Stimulated activated CD4-positive, alpha-beta T cell treated with anti-CD3 and anti-CD28 coated beads, Interleukin-12 subunit alpha, Interleukin-12 subunit beta, amount 100 ng/mL, for 4 hours (primary cell): ENCODE measurements at regions not wholly inside any gene's neighbourhood (a gene's known extent, or its start where the extent isn't known, plus 50 kb on each side); places are given as distances from the start of the nearest gene placed in this dataset.

Source experiments
- DNase-seq: peaks from one replicate; pipeline ENCODE4 v3.0.0-alpha.2; 2020

DNA sequence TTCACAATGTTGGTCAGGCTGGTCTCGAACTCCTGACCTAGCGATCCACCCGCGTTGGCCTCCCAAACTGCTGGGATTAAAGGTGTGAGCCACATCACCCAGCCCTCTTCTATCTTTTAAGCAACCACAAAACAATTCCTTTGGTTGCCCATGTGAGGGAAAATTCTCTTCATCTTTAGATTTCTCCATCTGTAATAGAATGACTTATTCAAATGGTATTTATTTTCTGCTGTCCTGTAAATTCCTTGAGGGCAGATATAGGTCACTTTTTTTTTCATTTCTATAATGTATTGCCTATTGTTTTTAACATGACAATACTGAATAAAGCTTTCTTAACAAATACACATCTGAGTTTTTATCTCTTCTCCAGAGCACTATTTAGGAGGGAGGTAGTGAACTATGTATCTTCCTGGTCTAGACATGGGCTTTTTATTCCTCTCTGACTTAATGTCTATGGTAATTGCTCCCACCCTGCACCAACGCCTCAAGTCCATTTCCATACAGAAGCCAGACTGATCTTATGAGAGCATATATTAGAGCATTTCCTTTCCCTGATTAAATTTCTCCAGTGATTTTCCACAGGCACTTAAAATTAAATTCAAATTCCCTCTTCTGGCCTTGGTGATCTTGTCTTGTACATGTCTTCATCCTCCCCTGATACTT is 595.6 kb downstream of the CAAP1 start:
- no peak for DNase-seq

DNA sequence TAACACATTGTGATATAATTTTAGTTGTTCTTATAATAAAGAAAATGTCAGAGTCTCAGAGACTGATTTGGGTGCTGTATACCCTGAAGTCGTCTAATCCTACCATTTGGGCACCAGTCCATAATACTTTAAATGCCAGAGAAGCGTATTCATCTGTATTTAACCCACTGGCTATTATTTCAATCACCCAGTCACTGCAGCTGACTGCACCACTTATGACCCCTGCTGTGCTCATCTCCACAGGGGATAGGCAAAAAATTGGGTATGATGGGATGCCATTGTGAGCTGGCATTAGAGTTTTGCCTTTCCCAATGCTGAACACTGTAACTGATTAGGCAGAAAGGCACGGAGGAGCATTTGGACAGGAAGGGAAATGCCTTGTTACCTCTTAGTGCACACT is 599.7 kb downstream of the CAAP1 start:
- DNase-seq = no peak

DNA sequence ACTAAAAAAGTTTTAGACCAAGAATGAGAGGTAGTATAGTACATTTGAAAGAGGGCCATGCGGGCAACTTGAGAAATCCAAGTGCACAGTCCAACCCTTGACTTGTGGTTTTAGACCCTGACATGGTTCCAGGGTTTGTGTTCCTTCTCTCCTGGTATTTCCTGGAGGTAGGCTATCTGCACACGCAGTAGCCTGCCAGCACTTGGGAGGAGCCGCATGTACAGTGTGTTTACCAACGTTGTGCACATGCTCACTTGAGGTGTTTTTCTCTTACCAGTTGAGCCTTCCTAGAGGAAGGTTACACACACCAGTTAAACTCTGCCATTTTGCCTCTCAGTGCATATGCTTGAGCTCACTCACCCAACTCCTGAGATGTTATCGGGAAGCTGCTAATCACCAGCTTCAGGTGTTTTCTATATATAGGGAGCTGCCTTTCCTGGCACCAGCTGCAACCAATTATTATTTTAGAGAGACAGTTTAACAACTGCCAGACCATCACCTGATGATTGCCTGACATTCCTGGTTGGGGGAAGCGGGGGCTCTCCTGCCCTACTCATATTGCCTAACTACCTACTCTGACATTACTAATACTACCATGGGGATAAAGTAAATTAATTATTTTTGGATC is 593.4 kb upstream of the TUSC1 start:
- DNase-seq = no peak

DNA sequence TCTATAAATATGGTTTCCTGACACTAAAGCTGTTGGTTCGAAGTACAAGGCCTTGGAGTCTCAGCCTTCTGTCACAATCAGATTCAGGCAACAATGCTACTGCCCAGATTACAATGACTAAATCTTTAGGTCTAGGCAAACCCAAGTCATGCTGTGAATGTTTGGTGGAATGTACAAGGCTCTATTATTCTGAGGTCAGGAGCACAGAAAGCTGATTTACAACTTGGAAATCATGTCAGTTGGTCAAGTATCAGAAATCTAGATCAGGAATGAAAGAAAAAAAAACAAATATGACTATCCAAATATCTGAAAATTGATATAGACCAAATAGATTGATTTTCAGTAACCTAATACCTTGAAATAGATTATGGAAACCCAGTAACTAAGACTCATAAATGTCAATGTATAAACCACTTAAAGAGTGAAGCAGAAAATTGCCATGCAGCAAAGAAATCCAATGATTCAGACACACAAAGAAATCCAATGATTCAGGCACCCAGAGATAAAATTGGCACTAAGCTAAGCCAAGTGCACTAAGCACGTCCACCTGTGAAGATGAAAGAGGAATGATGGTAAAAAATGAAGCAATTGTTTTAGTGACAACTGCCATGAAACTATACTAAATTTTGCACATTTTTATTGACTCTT is 588.0 kb upstream of the TUSC1 start:
- no peak for DNase-seq

DNA sequence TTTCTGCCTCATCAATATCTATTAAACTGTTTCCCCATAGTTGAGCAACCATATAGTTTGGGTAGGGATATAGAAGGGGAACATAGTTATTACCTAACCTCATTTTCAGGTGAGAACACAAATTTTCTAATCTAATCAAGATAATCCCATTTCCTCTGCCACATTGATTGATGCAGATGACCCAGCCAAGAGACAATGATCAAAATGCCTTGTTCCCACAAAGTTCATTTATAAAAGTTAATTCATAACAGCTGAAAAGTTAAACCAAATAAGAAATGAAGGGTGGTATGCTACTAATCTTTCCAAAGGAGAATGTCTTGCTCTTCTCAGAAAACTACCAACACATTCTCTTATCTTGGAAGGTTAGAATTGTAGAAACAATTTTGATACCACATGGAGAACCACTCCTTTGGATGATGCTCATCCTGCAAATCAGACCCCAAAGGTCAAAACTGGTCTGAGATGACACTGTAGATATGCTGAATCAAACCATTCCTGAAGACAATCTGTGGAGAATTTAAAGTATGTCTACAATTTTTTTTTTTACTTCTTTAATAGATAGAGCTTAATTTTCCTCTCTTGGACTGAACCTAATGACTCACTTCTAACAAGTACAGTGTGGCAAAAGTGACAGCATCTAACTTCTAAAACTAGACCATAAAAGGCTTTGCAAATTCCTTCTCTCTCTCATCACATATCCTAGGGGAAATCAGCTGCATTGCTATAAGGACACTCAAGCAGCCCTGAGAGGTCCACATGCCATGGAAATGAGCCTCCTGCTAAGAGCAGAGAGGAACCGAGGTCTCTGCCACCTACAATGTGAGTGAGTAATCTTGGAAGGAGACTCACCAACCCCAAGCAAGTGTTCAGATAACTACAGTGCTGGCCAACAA is 586.7 kb upstream of the TUSC1 start:
- no peak for DNase-seq

DNA sequence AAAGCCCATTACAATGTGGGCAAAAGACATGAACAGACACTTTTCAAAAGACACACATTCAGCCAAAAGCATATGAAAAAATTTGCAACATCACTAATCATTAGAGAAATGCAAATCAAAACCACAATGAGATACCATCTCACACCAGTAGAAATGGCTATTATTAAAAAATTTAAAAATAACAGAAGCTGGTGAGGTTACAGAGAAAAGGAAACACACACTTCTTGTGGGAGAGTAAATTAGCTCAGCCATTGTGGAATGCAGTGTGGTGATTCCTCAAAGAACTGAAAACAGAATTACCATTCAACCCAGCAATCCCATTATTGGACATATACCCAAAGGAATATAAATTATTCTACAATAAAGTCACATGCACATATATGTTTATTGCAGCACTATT is 585.2 kb upstream of the TUSC1 start:
- no peak for DNase-seq

DNA sequence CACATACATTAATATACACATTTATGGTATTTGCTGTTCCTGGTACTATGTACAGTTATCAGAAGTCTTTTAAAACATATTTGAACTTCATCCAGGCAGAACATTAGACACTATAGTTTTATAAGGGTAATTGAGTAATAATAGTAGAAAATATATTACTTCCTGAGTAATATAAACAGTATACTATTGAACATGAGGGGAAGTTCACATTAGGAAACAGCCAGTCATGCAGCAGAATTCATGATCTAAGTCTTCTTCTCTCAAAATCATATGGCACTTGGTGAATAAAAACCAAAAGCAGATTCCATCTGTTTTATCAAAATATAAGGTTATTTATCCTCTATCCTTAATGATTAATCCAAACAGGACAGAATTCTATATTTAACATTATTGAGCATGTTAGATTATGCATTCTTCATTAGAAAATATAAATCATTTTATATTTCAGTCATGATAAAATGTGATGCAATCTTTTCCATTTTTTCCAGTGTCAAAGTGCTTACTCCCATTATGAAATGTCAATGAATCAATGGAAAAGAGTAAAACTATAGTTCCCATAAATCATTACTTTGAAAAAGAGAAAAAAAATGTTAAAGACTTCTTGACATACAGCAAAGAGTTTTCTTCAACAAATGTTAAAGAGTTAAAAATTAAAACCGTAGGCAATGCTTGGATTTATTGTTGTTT is 584.3 kb upstream of the TUSC1 start:
- DNase-seq = no peak

DNA sequence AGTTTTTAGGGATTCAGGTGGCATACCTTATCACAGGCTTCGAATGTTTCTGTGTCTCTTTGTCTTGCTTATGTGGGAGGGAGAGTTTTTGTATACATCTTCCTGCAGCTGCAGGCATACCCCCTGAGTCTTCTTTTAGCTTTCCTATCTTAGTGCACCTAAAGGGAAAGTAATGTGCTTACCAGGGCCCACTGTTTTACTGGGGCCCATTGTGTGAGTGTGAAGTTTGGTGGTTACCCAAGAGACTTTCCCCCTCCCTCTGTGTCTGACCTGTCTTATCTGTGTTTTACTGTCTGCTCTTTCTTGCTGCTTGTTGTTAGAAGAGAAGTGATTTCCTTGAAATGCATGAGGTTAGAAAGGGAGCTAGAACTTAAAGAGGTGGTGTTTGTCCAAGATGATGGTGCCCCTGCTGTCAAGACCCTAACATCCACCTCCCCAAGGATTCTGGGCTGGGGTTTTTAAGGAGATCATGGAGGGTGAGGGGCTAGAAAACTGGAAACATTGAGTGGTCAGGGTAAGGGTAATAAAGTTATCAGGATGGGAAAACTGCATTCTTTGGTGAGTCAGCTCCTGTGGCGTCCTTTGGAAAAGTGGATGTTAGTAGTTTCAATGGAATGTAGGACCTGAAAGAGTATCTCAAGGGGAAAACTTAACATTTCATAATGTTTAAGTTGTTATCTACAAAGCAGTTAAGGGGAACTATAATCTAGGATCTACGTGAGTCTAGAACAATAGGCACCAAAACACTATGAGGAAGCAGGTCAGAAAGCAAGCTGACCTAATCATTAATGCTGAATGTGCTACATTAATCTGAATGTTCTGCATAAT is 583.5 kb upstream of the TUSC1 start:
- no peak for DNase-seq

DNA sequence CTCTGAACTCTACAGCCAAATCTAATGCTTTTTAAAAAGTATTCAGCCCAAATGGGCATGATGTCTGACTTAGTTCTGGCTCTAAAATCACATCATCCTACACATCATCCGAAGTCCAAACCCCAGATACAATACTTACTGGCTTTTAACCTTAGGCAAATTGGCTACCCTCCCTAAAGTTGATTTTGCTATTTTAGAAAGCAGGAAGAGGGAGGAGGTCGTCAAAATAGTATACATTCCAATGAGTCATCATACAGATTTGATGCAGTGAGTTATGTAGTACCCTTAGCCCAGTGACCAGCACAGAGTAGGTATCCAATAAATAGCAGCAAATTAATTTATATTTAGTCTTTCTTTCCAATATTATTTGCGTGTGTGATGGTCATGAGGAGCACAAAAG is 582.0 kb upstream of the TUSC1 start:
- no peak for DNase-seq

DNA sequence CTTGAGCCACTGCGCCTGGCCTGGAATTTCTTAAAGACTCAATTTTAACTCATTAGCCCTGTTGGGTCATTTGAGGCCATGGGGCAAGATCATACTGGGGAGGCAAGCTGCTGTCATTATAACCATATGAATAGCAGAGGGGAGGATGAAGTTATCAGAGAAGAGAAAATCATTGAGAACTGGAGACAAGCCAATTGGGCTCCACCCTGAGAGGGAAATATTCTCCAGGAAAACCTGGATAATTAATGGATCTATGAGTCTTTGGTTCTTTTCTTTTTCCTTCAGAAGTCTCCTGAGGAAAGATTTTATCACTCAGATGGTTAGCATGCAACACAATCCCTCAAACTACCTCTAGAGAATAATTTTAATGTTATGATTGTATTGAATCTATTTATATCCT is 569.6 kb upstream of the TUSC1 start:
- no peak for DNase-seq

DNA sequence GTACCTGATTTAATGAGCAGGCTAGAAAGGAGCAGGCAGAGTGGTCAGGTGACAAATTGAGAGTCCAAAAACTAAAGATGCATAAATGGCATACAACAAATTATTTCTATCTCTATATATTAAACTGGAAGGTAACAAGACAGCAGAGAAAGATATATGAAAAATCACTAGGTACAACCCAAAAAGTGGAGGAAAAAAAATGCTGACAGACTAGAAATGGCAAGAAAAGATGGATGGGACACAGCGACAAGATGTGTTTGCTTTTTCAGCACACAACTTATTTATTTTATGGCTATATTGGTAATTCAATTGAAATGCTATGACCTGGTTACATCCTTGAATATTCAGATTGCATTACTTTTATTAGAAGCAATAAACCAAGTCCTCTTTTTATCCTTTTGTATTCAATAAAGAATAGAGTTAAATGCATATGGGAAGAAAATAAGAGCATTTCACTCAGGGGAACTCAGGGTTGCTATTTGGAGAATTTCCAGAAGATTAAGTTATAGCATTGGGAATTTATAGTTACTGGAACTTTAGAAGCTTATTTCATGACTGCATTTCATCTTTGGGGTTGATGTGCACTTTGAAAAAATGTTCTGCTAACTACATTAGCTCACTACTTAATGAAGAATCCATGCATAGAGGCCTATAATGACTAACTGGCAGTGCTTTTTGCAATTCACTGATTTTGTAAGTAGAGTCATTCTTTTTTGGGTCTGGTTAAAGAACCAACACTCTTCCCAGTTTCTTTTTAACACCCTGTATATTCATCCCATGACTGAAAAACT is 566.6 kb upstream of the TUSC1 start:
- no peak for DNase-seq

DNA sequence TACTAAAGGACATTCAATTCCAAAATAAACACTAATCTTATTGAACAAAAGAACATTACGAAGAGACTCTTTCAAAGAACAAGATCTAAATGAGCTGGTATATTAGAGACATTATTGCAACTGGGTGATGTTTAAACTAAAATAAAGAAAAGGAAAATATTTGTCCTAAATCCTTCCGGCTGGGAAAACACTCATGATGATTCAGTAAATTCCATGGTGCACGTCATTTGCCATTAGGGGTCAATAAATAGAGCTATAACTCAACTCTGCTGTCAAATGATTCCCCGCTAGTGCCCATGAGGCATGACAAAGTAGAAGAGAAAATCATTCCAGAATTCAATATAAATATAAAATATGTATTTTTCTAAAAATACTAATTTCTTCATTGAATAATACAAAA is 565.5 kb upstream of the TUSC1 start:
- no peak for DNase-seq

DNA sequence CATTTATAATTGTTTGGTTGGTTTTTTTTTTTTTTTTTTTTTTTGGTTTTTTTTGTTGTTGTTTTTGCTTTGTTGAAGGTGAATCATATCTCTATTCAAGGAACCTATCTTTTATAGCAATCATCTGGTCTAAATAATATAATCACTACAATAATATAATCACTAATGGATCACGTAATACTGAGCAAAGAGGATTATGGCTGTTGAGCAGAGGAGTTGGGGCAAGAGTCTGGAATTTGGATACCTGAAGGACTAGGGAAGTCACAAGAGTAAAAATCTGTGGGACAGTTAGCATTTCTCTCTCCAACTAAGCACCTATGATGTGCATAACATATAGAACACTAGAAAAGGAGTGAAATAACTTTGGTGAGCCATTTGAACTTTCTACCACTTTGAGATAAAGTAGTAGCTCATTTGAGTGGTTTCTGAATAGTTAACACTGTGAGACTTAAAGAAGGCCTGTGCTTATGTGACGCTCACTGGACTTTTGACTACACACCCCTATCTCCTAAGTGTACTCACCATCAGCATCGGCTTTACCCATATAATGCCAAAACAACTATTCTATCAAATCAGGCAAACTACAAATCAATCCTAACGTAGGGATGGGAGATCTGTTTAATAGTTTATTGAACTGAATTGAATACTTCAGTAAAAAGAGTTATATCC is 564.9 kb upstream of the TUSC1 start:
- no peak for DNase-seq

DNA sequence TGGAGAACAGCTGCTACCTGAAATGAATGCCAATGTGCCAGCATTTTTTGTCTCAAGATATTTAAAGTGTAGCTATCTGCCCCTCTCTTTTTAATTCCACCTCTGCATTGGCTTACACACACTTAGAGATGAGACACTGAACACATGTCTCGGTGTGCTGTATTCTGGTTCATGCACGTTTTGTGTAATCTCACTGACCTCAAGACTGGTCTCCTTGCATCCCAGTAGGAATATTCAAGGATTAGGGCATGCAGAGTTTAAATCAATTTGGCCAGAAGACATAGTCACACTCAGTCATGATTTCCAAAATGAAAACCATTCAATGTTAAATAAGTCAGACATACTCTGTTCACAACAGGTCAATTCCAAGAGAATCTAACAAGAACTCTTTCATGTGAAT is 561.8 kb upstream of the TUSC1 start:
- DNase-seq = no peak

DNA sequence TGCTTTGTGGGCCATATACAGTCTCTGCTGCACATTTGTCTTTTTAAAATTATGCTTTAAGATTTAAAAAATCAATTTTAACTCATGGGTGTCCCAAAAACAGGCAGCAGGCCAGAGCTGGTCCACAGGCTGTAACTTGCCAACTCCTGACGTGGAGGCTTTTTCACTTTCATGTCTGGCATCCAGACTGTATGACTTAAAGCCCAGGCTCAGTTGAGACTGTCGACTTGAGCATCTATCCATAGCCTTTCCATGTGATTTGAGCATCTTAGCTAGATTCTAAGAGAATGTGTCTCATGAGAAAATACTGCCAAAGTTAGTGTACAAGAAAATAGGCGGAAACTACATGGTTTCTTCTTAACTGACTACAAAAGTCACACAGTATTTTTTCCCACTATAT is 559.0 kb upstream of the TUSC1 start:
- no peak for DNase-seq

DNA sequence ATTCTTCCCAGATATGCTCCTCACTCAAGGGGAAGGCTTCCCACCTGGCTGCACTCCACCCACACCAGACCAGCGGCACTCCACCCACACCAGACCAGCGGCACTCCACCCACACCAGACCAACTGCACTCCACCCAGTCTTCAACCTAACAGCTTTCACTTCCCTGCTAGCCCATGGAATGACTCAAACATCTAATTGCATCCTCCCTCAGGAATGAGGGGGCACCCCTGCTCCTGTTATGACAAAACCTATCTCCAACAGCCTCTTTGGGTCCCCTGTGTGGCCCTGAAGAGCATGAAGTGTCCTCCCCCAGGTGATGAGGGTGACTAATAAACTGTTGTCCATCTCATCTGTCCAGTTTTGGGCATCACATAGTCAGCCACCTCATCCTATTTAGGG is 556.6 kb upstream of the TUSC1 start:
- no peak for DNase-seq

DNA sequence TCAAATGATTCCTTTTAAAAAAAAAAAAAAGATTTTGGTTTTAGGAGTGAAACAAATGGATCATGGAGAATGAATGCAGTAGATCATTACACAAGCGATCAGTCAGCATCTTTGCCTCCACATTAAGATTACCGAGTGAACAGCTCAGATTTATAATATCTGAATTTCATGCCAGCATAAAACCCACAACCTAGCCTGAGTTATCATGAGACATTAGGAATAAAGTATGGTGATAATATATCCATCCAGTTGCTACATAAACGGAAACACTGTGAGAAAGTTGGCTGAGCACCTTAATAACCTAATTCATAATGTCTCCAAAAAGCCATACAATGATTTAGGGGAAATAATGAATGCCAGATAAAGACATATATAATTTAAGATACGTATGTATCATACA is 553.1 kb upstream of the TUSC1 start:
- DNase-seq = no peak

DNA sequence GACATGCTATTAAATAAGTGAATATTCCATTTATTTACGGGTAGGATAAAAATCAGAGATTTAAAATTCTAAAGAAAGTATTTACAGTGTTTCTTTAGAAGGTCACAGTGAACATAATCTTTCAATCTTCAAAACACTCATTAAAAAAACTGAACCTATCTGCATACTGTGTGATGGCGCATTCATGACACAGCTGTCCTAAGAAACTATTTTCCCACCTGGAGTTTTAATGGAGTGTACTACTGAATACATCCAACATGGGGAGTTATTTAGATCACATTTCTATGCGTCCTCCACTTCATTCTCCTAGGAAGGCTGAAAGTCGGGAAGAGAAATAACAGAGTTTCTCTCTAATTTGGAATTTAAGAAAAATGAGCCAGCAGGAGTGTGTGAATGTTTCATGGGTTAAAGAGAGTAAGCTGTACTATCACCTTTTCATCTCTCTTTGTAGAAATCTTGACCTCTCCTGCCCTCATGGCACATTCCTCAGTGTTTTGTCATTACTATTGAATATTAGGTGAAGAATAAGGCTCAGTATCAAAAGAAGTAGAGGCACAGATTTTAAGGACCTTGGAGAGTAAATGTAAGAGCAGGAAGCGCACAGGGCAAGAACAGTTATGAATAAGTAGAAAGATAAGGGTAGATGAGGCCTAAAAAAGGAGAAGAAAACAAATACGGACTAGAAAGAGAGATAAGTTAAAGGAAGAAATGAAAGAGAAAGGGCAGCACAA is 551.2 kb upstream of the TUSC1 start:
- DNase-seq = no peak

DNA sequence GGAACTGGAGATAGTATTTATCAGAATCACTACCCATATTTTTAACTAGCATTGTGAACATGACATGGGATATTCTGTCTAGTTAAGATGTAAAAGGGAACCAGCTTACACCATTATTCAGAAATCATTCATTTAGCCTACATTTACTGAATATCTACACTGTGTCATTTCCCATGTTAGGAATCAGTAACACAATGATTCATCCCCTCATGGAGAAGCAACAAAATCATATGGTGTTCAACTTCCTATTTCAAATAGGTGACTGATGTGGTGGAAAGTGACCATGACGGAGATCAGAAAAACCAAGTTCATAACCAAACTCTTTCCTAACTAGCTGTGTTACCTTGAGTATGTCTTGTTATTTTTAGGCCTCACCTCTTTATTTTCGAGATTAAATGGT is 550.0 kb upstream of the TUSC1 start:
- no peak for DNase-seq

DNA sequence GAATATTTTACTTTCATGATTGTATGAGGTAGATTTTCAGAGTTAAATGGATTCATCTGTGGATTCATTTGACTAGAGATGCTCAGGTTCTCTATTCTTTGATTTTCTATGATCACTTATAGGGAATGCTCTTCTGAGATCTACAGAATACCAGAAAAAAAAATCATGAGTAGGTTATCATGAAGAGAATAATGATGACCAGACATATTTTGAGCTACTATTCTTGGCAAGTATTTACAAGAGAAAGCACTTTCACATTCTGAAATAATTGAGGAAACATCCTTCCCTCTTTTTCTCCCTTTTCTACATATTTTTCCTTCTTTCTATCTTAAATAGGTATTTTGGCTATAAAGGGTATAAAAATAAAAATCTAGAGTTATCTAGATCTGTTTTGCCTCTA is 543.0 kb upstream of the TUSC1 start:
- no peak for DNase-seq
